K562 (cell line): ENCODE measurements at regions not wholly inside any gene's neighbourhood (a gene's known extent, or its start where the extent isn't known, plus 50 kb on each side); places are given as distances from the start of the nearest gene placed in this dataset.

Experiments
- ATAC-seq: fragments of 200-7000 bp; cut with Tn5 transposase; 3 replicates; pipeline ENCODE4 v1.9.1; 2020; ENCODE audit warnings: moderate library complexity
- BruUV-seq: library from RNA; stranded (reverse); fragments of 400-500 nt; replicated peaks from 2 replicates; lab custom pipeline; 2021; lab: Mats Ljungman, UMichigan
- CTCF ChIA-PET: fragments of 300-600 bp; formaldehyde crosslinking; extraction: SDS; loops from one replicate; lab custom pipeline; 2021; ENCODE audit warnings: low intra/inter-chr PET ratio; lab: Yijun Ruan, JAX
- POLR2A ChIA-PET: fragments of 300-600, 350-650 bp; sonication (Branson Sonifier 250); formaldehyde crosslinking; extraction: SDS; loops from one replicate; lab custom pipeline; 2021; ENCODE audit warnings: antibody characterized with exemption, inconsistent platforms; lab: Yijun Ruan, JAX
- DNase-seq, 4 experiments: peaks; one replicate each; pipeline versions ENCODE4 v3.0.0 to v3.0.0-alpha.2; 2011 to 2018; ENCODE audit warnings: low spot score in 3 of 4, mixed read lengths in 3 of 4; ENCODE audit errors: extremely low read depth in 1 of 4
- FAIRE-seq: peaks from 2 replicates; lab custom pipeline; 2011; peaks lifted over from hg19 to GRCh38; lab: Jason Lieb, UNC
- H2AFZ ChIP-seq: 2 replicates; pipeline ENCODE4 v1.6.0; 2011; ENCODE audit warnings: low read depth, low read length, control low read depth, inconsistent platforms
- H3K27ac ChIP-seq: fragments of 200-600 bp; 3 replicates; pipeline ENCODE4 v1.8.0; 2011; ENCODE audit warnings: low read depth, mild to moderate bottlenecking, control low read depth, inconsistent platforms, low read length, moderate library complexity, mixed read lengths; ENCODE audit errors: extremely low read depth
- H3K27me3 ChIP-seq, 2 experiments: fragments of 300-600 bp in 1 of 2; 2 replicates in 1 of 2; 3 replicates in 1 of 2; pipeline versions ENCODE4 v1.6.0 to v1.8.0; 2011; ENCODE audit warnings: inconsistent platforms in 2 of 2, low read length in 2 of 2, mild to moderate bottlenecking in 1 of 2, mixed read lengths in 1 of 2, moderate library complexity in 1 of 2; ENCODE audit not compliant: control insufficient read depth in 2 of 2, insufficient read depth in 2 of 2
- H3K36me3 ChIP-seq: fragments of 300-600 bp; 3 replicates; pipeline ENCODE4 v1.8.0; 2011; ENCODE audit warnings: mild to moderate bottlenecking, low read length, inconsistent platforms; ENCODE audit not compliant: control insufficient read depth, insufficient read depth
- H3K4me1 ChIP-seq, 2 experiments: fragments of 200-600 bp in 1 of 2; replicated peaks in 1 of 2; 2 replicates in 1 of 2; 3 replicates in 1 of 2; pipeline versions ENCODE4 v1.5.1 to v1.8.0; 2011; ENCODE audit warnings: inconsistent platforms in 2 of 2, low read length in 2 of 2, mild to moderate bottlenecking in 1 of 2, mixed read lengths in 1 of 2, moderate library complexity in 1 of 2; ENCODE audit not compliant: control insufficient read depth in 2 of 2, insufficient read depth in 2 of 2
- H3K4me2 ChIP-seq: 2 replicates; pipeline ENCODE4 v1.6.1; 2011; ENCODE audit warnings: low read length, control low read depth, inconsistent platforms, mixed read lengths; ENCODE audit not compliant: insufficient read depth
- H3K4me3 ChIP-seq: fragments of 200-600 bp; sonication (generic), shearing (Covaris generic); 2 replicates; pipeline ENCODE4 v1.5.1; 2016; ENCODE audit warnings: control low read depth, inconsistent platforms
- H3K79me2 ChIP-seq: fragments of 200-600 bp; 3 replicates; pipeline ENCODE4 v1.8.0; 2011; ENCODE audit warnings: low read length, inconsistent platforms; ENCODE audit not compliant: control insufficient read depth, insufficient read depth
- H3K9ac ChIP-seq, 2 experiments: 2 replicates each; pipeline versions ENCODE4 v1.6.0 to v1.6.1; 2011; ENCODE audit warnings: low read depth in 2 of 2, low read length in 2 of 2, control low read depth in 1 of 2, inconsistent platforms in 1 of 2, mild to moderate bottlenecking in 1 of 2, mixed read lengths in 1 of 2; ENCODE audit not compliant: insufficient read depth in 1 of 2
- H3K9me1 ChIP-seq: one replicate; pipeline ENCODE4 v1.6.0; 2011; ENCODE audit warnings: inconsistent platforms, mild to moderate bottlenecking, low read length, moderate library complexity; ENCODE audit not compliant: control insufficient read depth, insufficient read depth
- H3K9me3 ChIP-seq: replicated peaks from 2 replicates; pipeline ENCODE4 v1.5.1; 2011; ENCODE audit warnings: low read depth, low read length, inconsistent platforms; ENCODE audit not compliant: control insufficient read depth, insufficient read depth
- H4K20me1 ChIP-seq: replicated peaks from 2 replicates; pipeline ENCODE4 v1.6.1; 2011; ENCODE audit warnings: low read length, inconsistent platforms, mixed read lengths; ENCODE audit not compliant: control insufficient read depth, insufficient read depth
- CHD2 ChIP-seq: IDR thresholded peaks from 2 replicates; pipeline ENCODE4 v1.6.1; 2011; ENCODE audit warnings: low read depth, low read length
- FOXA3 ChIP-seq, 2 experiments: fragments of 450-650 bp in 1 of 2; sonication (generic) in 1 of 2; formaldehyde crosslinking; IDR thresholded peaks in 1 of 2; conservative IDR thresholded peaks in 1 of 2; 2 replicates each; pipeline versions ENCODE4 v1.4.0 to v1.8.0; 2020 to 2022; ENCODE audit warnings: mild to moderate bottlenecking in 2 of 2, missing genetic modification reagents in 1 of 2
- NCOA2 ChIP-seq, 2 experiments: fragments of 450-650 bp; IDR thresholded peaks; 2 replicates each; pipeline ENCODE4 v1.6.1; 2018; ENCODE audit warnings: mild to moderate bottlenecking in 2 of 2, moderate library complexity in 1 of 2; ENCODE audit not compliant: partially characterized antibody in 2 of 2
- POLR3G ChIP-seq: IDR thresholded peaks from 2 replicates; pipeline ENCODE4 v1.6.1; 2011; ENCODE audit not compliant: insufficient read length, insufficient replicate concordance; ENCODE audit errors: extremely low read depth
- RAD21 ChIP-seq, 2 experiments: fragments of 250-450 bp in 1 of 2; fragments of 450-650 bp in 1 of 2; sonication (Bioruptor Pico) in 1 of 2; formaldehyde crosslinking in 1 of 2; IDR thresholded peaks in 1 of 2; conservative IDR thresholded peaks in 1 of 2; 2 replicates each; pipeline versions ENCODE4 v1.4.0 to v1.8.0; 2020 to 2022; ENCODE audit warnings: mild to moderate bottlenecking in 2 of 2, moderate library complexity in 1 of 2
- RBM17 ChIP-seq: fragments of 200-400 bp; formaldehyde crosslinking; IDR thresholded peaks from 2 replicates; pipeline ENCODE4 v1.6.1; 2017; ENCODE audit warnings: low read depth, mild to moderate bottlenecking, low read length, borderline replicate concordance
- ZNF140 ChIP-seq: fragments of 250-450 bp; sonication (Bioruptor Pico); IDR thresholded peaks from 2 replicates; pipeline ENCODE4 v1.8.0; 2021; ENCODE audit warnings: moderate library complexity, mild to moderate bottlenecking, inconsistent platforms
- ZNF165 ChIP-seq: fragments of 250-450 bp; sonication (Bioruptor Pico); IDR thresholded peaks from 2 replicates; pipeline ENCODE4 v1.4.0; 2020; ENCODE audit warnings: borderline replicate concordance
- ZNF384 ChIP-seq: IDR thresholded peaks from 2 replicates; pipeline ENCODE4 v1.6.1; 2012; ENCODE audit warnings: low read depth, low read length, improper control_type of control experiment
- ZNF561 ChIP-seq: fragments of 450-650 bp; formaldehyde crosslinking; conservative IDR thresholded peaks from 2 replicates; pipeline ENCODE4 v1.4.0; 2020; ENCODE audit warnings: mild to moderate bottlenecking, moderate library complexity
- WGBS: fragments of 100-300 bp; shearing (Covaris generic); methylation state at CpG from one replicate; pipeline ENCODE4 v1.1.6; 2016; ENCODE audit warnings: low coverage, mixed read lengths; ENCODE audit not compliant: insufficient coverage; ENCODE audit errors: missing lambda C conversion rate; 5-methylcytosine and 5-hydroxymethylcytosine counted together
- in situ Hi-C: fragments of 300-500 bp; cut with MboI; formaldehyde crosslinking; loops from 4 replicates; pipeline ENCODE4 v1.15.0; 2018; ENCODE audit warnings: inconsistent platforms, mixed read lengths
- intact Hi-C: fragments of 100-400 bp; cut with micrococcal nuclease; formaldehyde crosslinking; loops from 2 replicates; pipeline ENCODE4 v1.14.2; 2022
- TF ChIP-seq, protein P1 (sequence below): sonication (generic); IDR thresholded peaks from 2 replicates; pipeline ENCODE4 v1.6.1; 2016
- TF ChIP-seq, protein P2 (sequence below), 3 experiments: IDR thresholded peaks in 2 of 3; conservative IDR thresholded peaks in 1 of 3; 2 replicates each; pipeline ENCODE4 v1.5.1; 2011 to 2012; ENCODE audit warnings: low read length in 3 of 3, mild to moderate bottlenecking in 3 of 3, control low read depth in 2 of 3, improper control_type of control experiment in 1 of 3, inconsistent platforms in 1 of 3, low read depth in 1 of 3, mixed read lengths in 1 of 3, moderate library complexity in 1 of 3; ENCODE audit not compliant: insufficient read depth in 2 of 3
- TF ChIP-seq, protein P3 (sequence below): fragments of 200-800 bp; sonication (Bioruptor generic); IDR thresholded peaks from 2 replicates; pipeline ENCODE4 v1.6.1; 2017; ENCODE audit warnings: missing genetic modification characterization, missing compliant biosample characterization

GRCh38 chr10:111131168-111131799, 54.5 kb downstream of the ADRA2A start:
- intact Hi-C loops (no loop called here), in situ Hi-C loops (no loop called here)
- no peaks in the 10 kb centered on the region for H3K79me2 ChIP-seq
- no peaks in the 10 kb centered on the region for H3K9me3 ChIP-seq
- no peak overlapping the region for H3K27ac ChIP-seq
- no TSS peak for BruUV-seq
- H3K27me3 ChIP-seq, result no peaks in the 10 kb centered on the region
- CTCF ChIA-PET, result interaction anchor here (0.7 kb wide), 1 partner anchor 56 kb away, joined by 4 read pairs; no protein-coding TSS in a partner anchor
- no peak for TF ChIP-seq NCOA2 (IDR thresholded peaks at IDR 0.05; ENCODE audit: partially characterized antibody in 2 of 2)
- TF ChIP-seq RAD21 (CRISPR knock-in tag; conservative IDR thresholded peaks at IDR 0.05 in 1 of 2, IDR thresholded peaks at IDR 0.05 in 1 of 2), result peak; percentile 21 to 23; a peak in 2 of 4 replicates
- TF ChIP-seq ZNF561 (CRISPR knock-in tag), result no peak
- TF ChIP-seq, protein P1, sequence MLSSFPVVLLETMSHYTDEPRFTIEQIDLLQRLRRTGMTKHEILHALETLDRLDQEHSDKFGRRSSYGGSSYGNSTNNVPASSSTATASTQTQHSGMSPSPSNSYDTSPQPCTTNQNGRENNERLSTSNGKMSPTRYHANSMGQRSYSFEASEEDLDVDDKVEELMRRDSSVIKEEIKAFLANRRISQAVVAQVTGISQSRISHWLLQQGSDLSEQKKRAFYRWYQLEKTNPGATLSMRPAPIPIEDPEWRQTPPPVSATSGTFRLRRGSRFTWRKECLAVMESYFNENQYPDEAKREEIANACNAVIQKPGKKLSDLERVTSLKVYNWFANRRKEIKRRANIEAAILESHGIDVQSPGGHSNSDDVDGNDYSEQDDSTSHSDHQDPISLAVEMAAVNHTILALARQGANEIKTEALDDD, result peak; percentile 51; the same call in 1 of the 2 replicates
- TF ChIP-seq, protein P2, sequence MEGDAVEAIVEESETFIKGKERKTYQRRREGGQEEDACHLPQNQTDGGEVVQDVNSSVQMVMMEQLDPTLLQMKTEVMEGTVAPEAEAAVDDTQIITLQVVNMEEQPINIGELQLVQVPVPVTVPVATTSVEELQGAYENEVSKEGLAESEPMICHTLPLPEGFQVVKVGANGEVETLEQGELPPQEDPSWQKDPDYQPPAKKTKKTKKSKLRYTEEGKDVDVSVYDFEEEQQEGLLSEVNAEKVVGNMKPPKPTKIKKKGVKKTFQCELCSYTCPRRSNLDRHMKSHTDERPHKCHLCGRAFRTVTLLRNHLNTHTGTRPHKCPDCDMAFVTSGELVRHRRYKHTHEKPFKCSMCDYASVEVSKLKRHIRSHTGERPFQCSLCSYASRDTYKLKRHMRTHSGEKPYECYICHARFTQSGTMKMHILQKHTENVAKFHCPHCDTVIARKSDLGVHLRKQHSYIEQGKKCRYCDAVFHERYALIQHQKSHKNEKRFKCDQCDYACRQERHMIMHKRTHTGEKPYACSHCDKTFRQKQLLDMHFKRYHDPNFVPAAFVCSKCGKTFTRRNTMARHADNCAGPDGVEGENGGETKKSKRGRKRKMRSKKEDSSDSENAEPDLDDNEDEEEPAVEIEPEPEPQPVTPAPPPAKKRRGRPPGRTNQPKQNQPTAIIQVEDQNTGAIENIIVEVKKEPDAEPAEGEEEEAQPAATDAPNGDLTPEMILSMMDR (IDR thresholded peaks at IDR 0.05 in 2 of 3, conservative IDR thresholded peaks at IDR 0.05 in 1 of 3; ENCODE audit: insufficient read depth in 2 of 3, low read depth in 1 of 3, low read length in 3 of 3), result peak in 2 of 3 experiments; percentile 2 to 20; a peak in 1 of 6 replicates
- no peak for TF ChIP-seq ZNF384
- TF ChIP-seq FOXA3 (CRISPR knock-in tag; conservative IDR thresholded peaks at IDR 0.05 in 1 of 2, IDR thresholded peaks at IDR 0.05 in 1 of 2), result 0 out of 4 replicates have a peak, but pooled peaks of 1 of the 2 experiments have one; percentile 24
- TF ChIP-seq, protein P3, sequence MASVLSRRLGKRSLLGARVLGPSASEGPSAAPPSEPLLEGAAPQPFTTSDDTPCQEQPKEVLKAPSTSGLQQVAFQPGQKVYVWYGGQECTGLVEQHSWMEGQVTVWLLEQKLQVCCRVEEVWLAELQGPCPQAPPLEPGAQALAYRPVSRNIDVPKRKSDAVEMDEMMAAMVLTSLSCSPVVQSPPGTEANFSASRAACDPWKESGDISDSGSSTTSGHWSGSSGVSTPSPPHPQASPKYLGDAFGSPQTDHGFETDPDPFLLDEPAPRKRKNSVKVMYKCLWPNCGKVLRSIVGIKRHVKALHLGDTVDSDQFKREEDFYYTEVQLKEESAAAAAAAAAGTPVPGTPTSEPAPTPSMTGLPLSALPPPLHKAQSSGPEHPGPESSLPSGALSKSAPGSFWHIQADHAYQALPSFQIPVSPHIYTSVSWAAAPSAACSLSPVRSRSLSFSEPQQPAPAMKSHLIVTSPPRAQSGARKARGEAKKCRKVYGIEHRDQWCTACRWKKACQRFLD (CRISPR knock-in tag), result no peak
- no peak for TF ChIP-seq ZNF140 (CRISPR knock-in tag)
- no peak for TF ChIP-seq POLR3G
- TF ChIP-seq CHD2, result no peak
- TF ChIP-seq RBM17, result no peak
- no peak for TF ChIP-seq ZNF165 (CRISPR knock-in tag)
- no peak overlapping the region for H3K4me2 ChIP-seq
- DNase-seq, result peak in 2 of 4 experiments; percentile 6 to 15
- H3K4me1 ChIP-seq, result peaks cover 0 to 11% of the 10 kb centered on the region in 2 experiments; a peak in 3 of 5 replicates
- POLR2A ChIA-PET, result interaction anchor here (1.0 kb wide), 1 partner anchor 45 kb away, joined by 6 read pairs; no protein-coding TSS in a partner anchor
- no peak overlapping the region for H3K4me3 ChIP-seq
- no peak overlapping the region for H3K9ac ChIP-seq
- H3K9me1 ChIP-seq, result no peaks in the 10 kb centered on the region
- peak; percentile 72 for ATAC-seq
- no peaks in the 10 kb centered on the region for H4K20me1 ChIP-seq
- no peaks in the 10 kb centered on the region for H3K36me3 ChIP-seq
- FAIRE-seq, result no peak
- H2AFZ ChIP-seq, result no peak overlapping the region
- WGBS, result 4% methylated on average over 8 of the region's 8 CpGs
